Tibial artery (tissue), 4 donors: ENCODE measurements at regions not wholly inside any gene's neighbourhood (a gene's known extent, or its start where the extent isn't known, plus 50 kb on each side); places are given as distances from the start of the nearest gene placed in this dataset.
A peak's percentile ranks its signal among the peaks of the same experiment; 100 is the strongest.

Source experiments
- DNase-seq, 2 donors: peaks; one replicate each; pipeline ENCODE4 v3.0.0-alpha.2; 2019
- H3K27ac ChIP-seq, 2 donors: fragments of 200-600 bp; sonication (generic) in 1 of 2; 1 replicate in 1 of 2; 2 replicates in 1 of 2; pipeline ENCODE4 v1.5.1; 2018 to 2019; ENCODE audit warnings: mild to moderate bottlenecking in 1 of 2
- H3K27me3 ChIP-seq, 2 donors: fragments of 200-600 bp; sonication (generic) in 1 of 2; one replicate each; pipeline versions ENCODE4 v1.5.1 to v1.6.0; 2016 to 2019
- H3K36me3 ChIP-seq, 3 donors: fragments of 200-600 bp; sonication (generic) in 2 of 3; one replicate each; pipeline ENCODE4 v1.5.1; 2016 to 2019; ENCODE audit warnings: mild to moderate bottlenecking in 2 of 3
- H3K4me1 ChIP-seq, 4 donors: fragments of 200-600 bp; sonication (generic) in 2 of 4; 1 replicate in 3 of 4; 2 replicates in 1 of 4; pipeline ENCODE4 v1.5.1; 2016 to 2019
- H3K4me3 ChIP-seq, 2 donors: fragments of 200-600 bp; sonication (generic) in 1 of 2; 1 replicate in 1 of 2; 2 replicates in 1 of 2; pipeline ENCODE4 v1.5.1; 2018 to 2019; ENCODE audit warnings: mild to moderate bottlenecking in 2 of 2
- H3K9me3 ChIP-seq, 3 donors: fragments of 200-600 bp; sonication (generic) in 1 of 3; one replicate each; pipeline ENCODE4 v1.5.1; 2016 to 2019
- intact Hi-C: fragments of 100-400 bp; cut with DNase I; formaldehyde crosslinking; loops from one replicate; pipeline ENCODE4 v1.15.0; 2023; ENCODE audit warnings: low total_unique reads
- TF ChIP-seq, protein P1 (sequence below), 2 experiments: fragments of 200-600 bp in 1 of 2; fragments of 450-650 bp in 1 of 2; IDR thresholded peaks; one replicate each; pipeline ENCODE4 v1.5.1; 2017 to 2019; ENCODE audit warnings: antibody characterized with exemption in 2 of 2, mild to moderate bottlenecking in 1 of 2, moderate library complexity in 1 of 2

- H3K36me3 ChIP-seq, result no peaks in the 10 kb centered on the region
- intact Hi-C loops, result no loop called here
- peaks cover 0 to 18% of the 10 kb centered on the region in 2 donors for H3K27me3 ChIP-seq
- no peak overlapping the region for H3K4me3 ChIP-seq
- TF ChIP-seq, protein P1, sequence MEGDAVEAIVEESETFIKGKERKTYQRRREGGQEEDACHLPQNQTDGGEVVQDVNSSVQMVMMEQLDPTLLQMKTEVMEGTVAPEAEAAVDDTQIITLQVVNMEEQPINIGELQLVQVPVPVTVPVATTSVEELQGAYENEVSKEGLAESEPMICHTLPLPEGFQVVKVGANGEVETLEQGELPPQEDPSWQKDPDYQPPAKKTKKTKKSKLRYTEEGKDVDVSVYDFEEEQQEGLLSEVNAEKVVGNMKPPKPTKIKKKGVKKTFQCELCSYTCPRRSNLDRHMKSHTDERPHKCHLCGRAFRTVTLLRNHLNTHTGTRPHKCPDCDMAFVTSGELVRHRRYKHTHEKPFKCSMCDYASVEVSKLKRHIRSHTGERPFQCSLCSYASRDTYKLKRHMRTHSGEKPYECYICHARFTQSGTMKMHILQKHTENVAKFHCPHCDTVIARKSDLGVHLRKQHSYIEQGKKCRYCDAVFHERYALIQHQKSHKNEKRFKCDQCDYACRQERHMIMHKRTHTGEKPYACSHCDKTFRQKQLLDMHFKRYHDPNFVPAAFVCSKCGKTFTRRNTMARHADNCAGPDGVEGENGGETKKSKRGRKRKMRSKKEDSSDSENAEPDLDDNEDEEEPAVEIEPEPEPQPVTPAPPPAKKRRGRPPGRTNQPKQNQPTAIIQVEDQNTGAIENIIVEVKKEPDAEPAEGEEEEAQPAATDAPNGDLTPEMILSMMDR (IDR thresholded peaks at IDR 0.05), result no peak
- DNase-seq, result no peak
- H3K4me1 ChIP-seq, result peaks cover 0 to 3% (median 0%) of the 10 kb centered on the region in 4 donors
- H3K27ac ChIP-seq, result no peak overlapping the region
- no peaks in the 10 kb centered on the region for H3K9me3 ChIP-seq
Measured at GRCh38 chr12:127282786-127283565, 984.0 kb upstream of the TMEM132C start.

GRCh38 chr12:127284021-127284420 lies 982.9 kb upstream of the TMEM132C start:
- Histone ChIP-seq H3K36me3 (no peaks in the 10 kb centered on the region), H3K4me1 (peaks cover 0 to 3% (median 0%) of the 10 kb centered on the region in 4 donors), H3K27ac (no peak overlapping the region), H3K27me3 (peaks cover 0 to 18% of the 10 kb centered on the region in 2 donors), H3K9me3 (no peaks in the 10 kb centered on the region), H3K4me3 (no peak overlapping the region)
- no peak for DNase-seq
- TF ChIP-seq, protein P1 (IDR thresholded peaks at IDR 0.05), result no peak
- intact Hi-C loops, result no loop called here

- H3K9me3 ChIP-seq, result no peaks in the 10 kb centered on the region
Measured at GRCh38 chr12:127284870-127285431, 982.0 kb upstream of the TMEM132C start.

DNA sequence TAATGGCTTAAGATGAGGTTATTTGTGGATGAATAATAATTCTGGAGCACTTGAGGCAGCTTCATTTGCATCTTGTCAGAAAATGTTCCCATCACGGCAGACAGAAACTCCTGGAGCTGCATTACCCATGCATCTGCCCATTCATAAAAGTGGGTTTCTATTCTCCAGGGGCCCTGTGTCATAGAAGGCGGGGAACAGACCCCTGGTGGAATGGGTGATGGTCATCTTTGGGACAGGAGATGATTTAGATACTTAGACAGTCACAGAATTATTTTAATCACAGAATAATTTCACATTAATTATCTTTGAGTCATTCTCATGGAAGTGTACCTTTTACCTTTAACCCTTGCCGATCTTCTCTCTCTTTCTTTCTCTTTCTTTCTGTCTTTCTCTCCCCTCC lies 980.7 kb upstream of the TMEM132C start:
- H3K9me3 ChIP-seq, result no peaks in the 10 kb centered on the region
- H3K4me3 ChIP-seq, result no peak overlapping the region
- H3K4me1 ChIP-seq, result no peaks in the 10 kb centered on the region
- DNase-seq, result no peak
- TF ChIP-seq, protein P1 (IDR thresholded peaks at IDR 0.05), result no peak
- H3K27ac ChIP-seq, result no peak overlapping the region
- H3K36me3 ChIP-seq, result no peaks in the 10 kb centered on the region
- intact Hi-C loops, result no loop called here
- H3K27me3 ChIP-seq, result no peaks in the 10 kb centered on the region

More at GRCh38 chr12:127284870-127285431, 982.0 kb upstream of the TMEM132C start:
- intact Hi-C loops, result no loop called here
- peak in 1 of 2 donors; percentile 61 for DNase-seq
- Histone ChIP-seq H3K4me3 (no peak overlapping the region), H3K4me1 (peaks cover 0 to 3% (median 0%) of the 10 kb centered on the region in 4 donors), H3K27ac (no peak overlapping the region), H3K27me3 (peaks cover 0 to 10% of the 10 kb centered on the region in 2 donors), H3K36me3 (no peaks in the 10 kb centered on the region)
- TF ChIP-seq, protein P1 (IDR thresholded peaks at IDR 0.05), result no peak

- H3K27me3 ChIP-seq, result no peaks in the 10 kb centered on the region
- no peak for DNase-seq
- H3K4me3 ChIP-seq, result no peak overlapping the region
- intact Hi-C loops, result no loop called here
- H3K4me1 ChIP-seq, result no peaks in the 10 kb centered on the region
- H3K9me3 ChIP-seq, result no peaks in the 10 kb centered on the region
- TF ChIP-seq, protein P1 (IDR thresholded peaks at IDR 0.05), result no peak
- no peak overlapping the region for H3K27ac ChIP-seq
- H3K36me3 ChIP-seq, result no peaks in the 10 kb centered on the region
Measured at GRCh38 chr12:127287256-127287655, 979.7 kb upstream of the TMEM132C start.
